WTC11 (cell line): ENCODE measurements at regions not wholly inside any gene's neighbourhood (a gene's known extent, or its start where the extent isn't known, plus 50 kb on each side); places are given as distances from the start of the nearest gene placed in this dataset.

ENCODE experiments used
- ATAC-seq: fragments of 200-7000 bp; cut with Tn5 transposase; 2 replicates; pipeline ENCODE4 v1.10.0; 2021; ENCODE audit warnings: mild to moderate bottlenecking, moderate library complexity
- CTCF ChIA-PET: fragments of 300-600 bp; sonication (Branson Sonifier 250); formaldehyde crosslinking; loops from one replicate; lab custom pipeline; 2021; ENCODE audit warnings: antibody characterized with exemption; lab: Charles Lee
- POLR2A ChIA-PET: fragments of 350-600 bp; sonication (Branson Sonifier 250); formaldehyde crosslinking; loops from one replicate; lab custom pipeline; 2021; ENCODE audit warnings: antibody characterized with exemption; lab: Charles Lee
- DNase-seq: peaks from one replicate; pipeline ENCODE4 v3.0.0; 2021; ENCODE audit warnings: low spot score
- H3K27ac Mint-ChIP-seq: 2 replicates; pipeline ENCODE4 v1.8.0; 2021; ENCODE audit warnings: mixed read lengths
- H3K27me3 Mint-ChIP-seq: 2 replicates; pipeline ENCODE4 v1.8.0; 2021; ENCODE audit warnings: low read depth, mild to moderate bottlenecking, moderate library complexity, mixed read lengths
- H3K36me3 Mint-ChIP-seq: 2 replicates; pipeline ENCODE4 v1.8.0; 2021; ENCODE audit warnings: mixed read lengths
- H3K4me1 Mint-ChIP-seq: 2 replicates; pipeline ENCODE4 v1.8.0; 2022; ENCODE audit warnings: mixed read lengths
- H3K4me3 Mint-ChIP-seq: 2 replicates; pipeline ENCODE4 v1.8.0; 2021; ENCODE audit warnings: mild to moderate bottlenecking, moderate library complexity, mixed read lengths
- H3K9me3 Mint-ChIP-seq: 2 replicates; pipeline ENCODE4 v1.8.0; 2021; ENCODE audit warnings: mixed read lengths
- ARID4B ChIP-seq: sonication (generic); formaldehyde crosslinking; IDR thresholded peaks from 2 replicates; pipeline ENCODE4 v1.8.0; 2023; ENCODE audit warnings: missing genetic modification reagents, mild to moderate bottlenecking, borderline replicate concordance
- CTCF ChIP-seq: fragments of 200-600 bp; IDR thresholded peaks from 2 replicates; pipeline ENCODE4 v1.8.0; 2022; ENCODE audit warnings: antibody characterized with exemption
- E2F5 ChIP-seq: sonication (generic); formaldehyde crosslinking; IDR thresholded peaks from 2 replicates; pipeline ENCODE4 v1.8.1; 2022; ENCODE audit warnings: mild to moderate bottlenecking, moderate library complexity, missing genetic modification reagents
- ELF4 ChIP-seq: sonication (generic); formaldehyde crosslinking; IDR thresholded peaks from 2 replicates; pipeline ENCODE4 v1.8.1; 2022; ENCODE audit warnings: low read depth, mild to moderate bottlenecking, moderate library complexity, missing genetic modification reagents
- EMX1 ChIP-seq: fragments of 250-450 bp; sonication (Bioruptor Pico); IDR thresholded peaks from 2 replicates; pipeline ENCODE4 v1.8.0; 2021; ENCODE audit warnings: mild to moderate bottlenecking
- ERG ChIP-seq: fragments of 250-450 bp; sonication (Bioruptor Pico); IDR thresholded peaks from 2 replicates; pipeline ENCODE4 v1.8.0; 2021; ENCODE audit warnings: mild to moderate bottlenecking
- ESRRA ChIP-seq: sonication (generic); formaldehyde crosslinking; IDR thresholded peaks from 2 replicates; pipeline ENCODE4 v1.8.1; 2022; ENCODE audit warnings: mild to moderate bottlenecking, missing genetic modification reagents, borderline replicate concordance
- FOXK1 ChIP-seq: sonication (generic); formaldehyde crosslinking; IDR thresholded peaks from 2 replicates; pipeline ENCODE4 v1.8.0; 2022; ENCODE audit warnings: mild to moderate bottlenecking, moderate library complexity, missing genetic modification reagents
- NR3C1 ChIP-seq: sonication (generic); formaldehyde crosslinking; conservative IDR thresholded peaks from 2 replicates; pipeline ENCODE4 v1.8.1; 2023; ENCODE audit warnings: low read depth, mild to moderate bottlenecking, missing genetic modification reagents
- RELA ChIP-seq: sonication (generic); formaldehyde crosslinking; IDR thresholded peaks from 2 replicates; pipeline ENCODE4 v1.8.1; 2022; ENCODE audit warnings: missing genetic modification reagents, mild to moderate bottlenecking, borderline replicate concordance
- SP1 ChIP-seq: sonication (generic); formaldehyde crosslinking; conservative IDR thresholded peaks from 2 replicates; pipeline ENCODE4 v1.8.1; 2022; ENCODE audit warnings: missing genetic modification reagents
- STAT6 ChIP-seq: sonication (generic); formaldehyde crosslinking; conservative IDR thresholded peaks from 2 replicates; pipeline ENCODE4 v1.8.1; 2023; ENCODE audit warnings: mild to moderate bottlenecking, low read depth, missing genetic modification reagents, moderate library complexity
- TEAD1 ChIP-seq: sonication (generic); formaldehyde crosslinking; IDR thresholded peaks from 2 replicates; pipeline ENCODE4 v1.8.0; 2022; ENCODE audit warnings: mild to moderate bottlenecking, missing genetic modification reagents
- USF1 ChIP-seq: sonication (generic); formaldehyde crosslinking; IDR thresholded peaks from 2 replicates; pipeline ENCODE4 v1.8.0; 2022; ENCODE audit warnings: mild to moderate bottlenecking, missing genetic modification reagents
- USF2 ChIP-seq: sonication (generic); formaldehyde crosslinking; IDR thresholded peaks from 2 replicates; pipeline ENCODE4 v1.8.1; 2023; ENCODE audit warnings: mild to moderate bottlenecking, missing genetic modification reagents, moderate library complexity
- ZBTB21 ChIP-seq: sonication (generic); formaldehyde crosslinking; IDR thresholded peaks from 2 replicates; pipeline ENCODE4 v1.8.1; 2023; ENCODE audit warnings: mild to moderate bottlenecking, missing genetic modification reagents, borderline replicate concordance
- ZNF263 ChIP-seq: sonication (generic); formaldehyde crosslinking; IDR thresholded peaks from 2 replicates; pipeline ENCODE4 v1.8.1; 2022; ENCODE audit warnings: low read depth, mild to moderate bottlenecking, moderate library complexity, missing genetic modification reagents
- ZNF317 ChIP-seq: sonication (generic); formaldehyde crosslinking; IDR thresholded peaks from 2 replicates; pipeline ENCODE4 v1.8.1; 2023; ENCODE audit warnings: low read depth, mild to moderate bottlenecking, moderate library complexity, missing genetic modification reagents, borderline replicate concordance
- ZNF396 ChIP-seq: fragments of 250-450 bp; sonication (Bioruptor Pico); IDR thresholded peaks from 2 replicates; pipeline ENCODE4 v1.8.0; 2021; ENCODE audit warnings: mild to moderate bottlenecking, moderate library complexity, borderline replicate concordance
- ZNF671 ChIP-seq: fragments of 250-450 bp; sonication (Bioruptor Pico); IDR thresholded peaks from 2 replicates; pipeline ENCODE4 v1.8.0; 2021; ENCODE audit warnings: mild to moderate bottlenecking

GRCh38 chr5:72562717-72563116 lies 55.5 kb upstream of the ZNF366 start (continued):
- TF ChIP-seq ARID4B: no peak

- DNase-seq: no peak
- peak overlapping the region; percentile 3; the same call in 1 of the 2 replicates for H3K27ac Mint-ChIP-seq
- CTCF ChIA-PET: interaction anchor here (1.2 kb wide), 1 partner anchor 195 kb away, joined by 6 read pairs; no protein-coding TSS in a partner anchor
- TF ChIP-seq E2F5 (no peak), SP1 (CRISPR knock-in tag) (no peak), FOXK1 (CRISPR knock-in tag) (no peak), ZNF671 (CRISPR knock-in tag) (no peak), EMX1 (no peak), ESRRA (no peak), CTCF (no peak), STAT6 (CRISPR knock-in tag) (no peak), NR3C1 (CRISPR knock-in tag) (no peak), ZNF263 (no peak), ZNF317 (no peak), ELF4 (CRISPR knock-in tag) (no peak), ZBTB21 (CRISPR knock-in tag) (no peak), RELA (no peak), USF2 (CRISPR knock-in tag) (no peak), ZNF396 (CRISPR knock-in tag) (no peak), USF1 (CRISPR knock-in tag) (no peak), ERG (CRISPR knock-in tag) (no peak), TEAD1 (CRISPR knock-in tag) (no peak)
- POLR2A ChIA-PET: interaction anchor here (0.5 kb wide), 1 partner anchor 261 kb away, joined by 8 read pairs; no protein-coding TSS in a partner anchor
- no peak for ATAC-seq
- H3K4me1 Mint-ChIP-seq: peaks cover 42% of the 10 kb centered on the region
- no peak overlapping the region for H3K4me3 Mint-ChIP-seq
- no peaks in the 10 kb centered on the region for H3K36me3 Mint-ChIP-seq
- no peaks in the 10 kb centered on the region for H3K27me3 Mint-ChIP-seq
- peaks cover 18% of the 10 kb centered on the region for H3K9me3 Mint-ChIP-seq
These were observed 54.1 kb upstream of the ZNF366 start for GRCh38 chr5:72561148-72561972.
